ENCODE measurements at regions not wholly inside any gene's neighbourhood (a gene's known extent, or its start where the extent isn't known, plus 50 kb on each side); places are given as distances from the start of the nearest gene placed in this dataset.

DNA sequence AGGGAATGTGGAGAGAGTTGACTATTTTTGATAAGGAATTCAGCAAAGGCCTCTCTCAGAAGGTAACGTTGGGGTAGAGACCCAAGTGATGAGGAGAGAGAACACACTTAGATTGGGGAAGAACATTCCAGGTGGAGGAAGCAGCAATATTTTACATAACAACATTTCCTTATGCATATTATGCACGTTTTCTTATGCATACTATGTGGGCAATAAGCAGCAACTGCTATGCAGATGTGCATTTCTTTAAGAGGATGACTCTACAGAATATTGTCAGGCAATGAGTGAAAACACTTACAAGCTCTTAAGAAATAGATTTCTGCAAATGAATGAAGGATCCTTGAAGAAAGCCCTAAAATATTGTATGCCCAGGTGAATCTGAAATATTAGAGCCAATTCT, 91.1 kb downstream of the TMEM47 start:
- POLR2A ChIA-PET = no interaction called here
- Histone ChIP-seq H3K27ac (ENCODE audit: low read depth, low read length) (no peak overlapping the region), H3K4me2 (ENCODE audit: low read length) (no peak overlapping the region), H3K4me1 (ENCODE audit: control insufficient read depth in 1 of 2, insufficient read depth in 2 of 2, low read length in 2 of 2) (no peaks in the 10 kb centered on the region), H4K20me1 (ENCODE audit: insufficient read depth) (no peaks in the 10 kb centered on the region), H3K9me2 (ENCODE audit: insufficient read depth) (no peaks in the 10 kb centered on the region), H3K9me3 (ENCODE audit: control insufficient read depth in 1 of 2, insufficient read depth in 1 of 2, low read depth in 1 of 2, low read length in 2 of 2) (no peaks in the 10 kb centered on the region), H3K9ac (ENCODE audit: low read length) (no peak overlapping the region), H3K79me2 (ENCODE audit: insufficient read depth, low read length) (no peaks in the 10 kb centered on the region), H3K27me3 (ENCODE audit: insufficient read depth, low read length) (no peaks in the 10 kb centered on the region), H3K36me3 (ENCODE audit: control insufficient read depth in 1 of 2, insufficient read depth in 2 of 2, low read length in 2 of 2) (no peaks in the 10 kb centered on the region), H3K4me3 (replicated peaks in 1 of 2; ENCODE audit: low read depth in 1 of 2, low read length in 2 of 2) (no peak overlapping the region), H2AFZ (ENCODE audit: low read depth, low read length, poor library complexity, severe bottlenecking) (no peak overlapping the region)
- intact Hi-C loops (cut with micrococcal nuclease) = no loop called here
- DNase-seq (ENCODE audit: low read depth, low spot score) (no peak), ATAC-seq (no peak)
- TF ChIP-seq, protein P1, sequence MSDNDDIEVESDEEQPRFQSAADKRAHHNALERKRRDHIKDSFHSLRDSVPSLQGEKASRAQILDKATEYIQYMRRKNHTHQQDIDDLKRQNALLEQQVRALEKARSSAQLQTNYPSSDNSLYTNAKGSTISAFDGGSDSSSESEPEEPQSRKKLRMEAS (IDR thresholded peaks at IDR 0.05) = no peak
- TF ChIP-seq, protein P2, sequence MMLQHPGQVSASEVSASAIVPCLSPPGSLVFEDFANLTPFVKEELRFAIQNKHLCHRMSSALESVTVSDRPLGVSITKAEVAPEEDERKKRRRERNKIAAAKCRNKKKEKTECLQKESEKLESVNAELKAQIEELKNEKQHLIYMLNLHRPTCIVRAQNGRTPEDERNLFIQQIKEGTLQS (IDR thresholded peaks at IDR 0.05) = no peak
- TF ChIP-seq, protein P3, sequence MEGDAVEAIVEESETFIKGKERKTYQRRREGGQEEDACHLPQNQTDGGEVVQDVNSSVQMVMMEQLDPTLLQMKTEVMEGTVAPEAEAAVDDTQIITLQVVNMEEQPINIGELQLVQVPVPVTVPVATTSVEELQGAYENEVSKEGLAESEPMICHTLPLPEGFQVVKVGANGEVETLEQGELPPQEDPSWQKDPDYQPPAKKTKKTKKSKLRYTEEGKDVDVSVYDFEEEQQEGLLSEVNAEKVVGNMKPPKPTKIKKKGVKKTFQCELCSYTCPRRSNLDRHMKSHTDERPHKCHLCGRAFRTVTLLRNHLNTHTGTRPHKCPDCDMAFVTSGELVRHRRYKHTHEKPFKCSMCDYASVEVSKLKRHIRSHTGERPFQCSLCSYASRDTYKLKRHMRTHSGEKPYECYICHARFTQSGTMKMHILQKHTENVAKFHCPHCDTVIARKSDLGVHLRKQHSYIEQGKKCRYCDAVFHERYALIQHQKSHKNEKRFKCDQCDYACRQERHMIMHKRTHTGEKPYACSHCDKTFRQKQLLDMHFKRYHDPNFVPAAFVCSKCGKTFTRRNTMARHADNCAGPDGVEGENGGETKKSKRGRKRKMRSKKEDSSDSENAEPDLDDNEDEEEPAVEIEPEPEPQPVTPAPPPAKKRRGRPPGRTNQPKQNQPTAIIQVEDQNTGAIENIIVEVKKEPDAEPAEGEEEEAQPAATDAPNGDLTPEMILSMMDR (IDR thresholded peaks at IDR 0.05 in 2 of 3, conservative IDR thresholded peaks at IDR 0.05 in 1 of 3; ENCODE audit: borderline replicate concordance in 1 of 3, insufficient read depth in 1 of 3, low read depth in 2 of 3, low read length in 2 of 3) = no peak
- CTCF ChIA-PET = no interaction called here
- no TSS peak for BruUV-seq (replicated peaks)
- RAD21 ChIA-PET (ENCODE audit: low non-redundant PET in 1 of 2, low total read pairs in 2 of 2, uncharacterized antibody in 2 of 2, unreplicated experiment in 2 of 2) = no interaction called here

DNA sequence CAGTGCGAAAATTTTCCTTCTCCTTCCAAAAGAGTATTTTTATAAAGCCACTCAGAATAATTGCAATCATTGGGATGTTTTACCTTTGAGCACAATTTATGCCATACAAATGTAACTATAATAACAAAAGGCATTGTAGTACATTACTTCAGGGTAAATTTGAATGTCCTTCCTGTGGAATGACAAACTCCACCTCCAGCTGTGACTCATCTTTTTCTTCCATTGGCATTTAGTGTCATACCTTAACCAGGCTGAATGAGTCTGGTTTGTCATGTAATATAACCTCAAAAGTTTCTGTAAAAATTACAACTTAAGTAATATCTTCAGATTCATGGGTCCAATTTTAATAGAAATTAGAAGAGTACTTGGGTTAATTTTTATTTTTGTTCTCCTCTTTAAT, 93.3 kb downstream of the TMEM47 start:
- Histone ChIP-seq H2AFZ (ENCODE audit: low read depth, low read length, poor library complexity, severe bottlenecking) (no peak overlapping the region), H3K9me2 (ENCODE audit: insufficient read depth) (no peaks in the 10 kb centered on the region), H4K20me1 (ENCODE audit: insufficient read depth) (no peaks in the 10 kb centered on the region), H3K36me3 (ENCODE audit: control insufficient read depth in 1 of 2, insufficient read depth in 2 of 2, low read length in 2 of 2) (no peaks in the 10 kb centered on the region), H3K9me3 (ENCODE audit: control insufficient read depth in 1 of 2, insufficient read depth in 1 of 2, low read depth in 1 of 2, low read length in 2 of 2) (no peaks in the 10 kb centered on the region), H3K4me2 (ENCODE audit: low read length) (no peak overlapping the region), H3K79me2 (ENCODE audit: insufficient read depth, low read length) (no peaks in the 10 kb centered on the region), H3K4me3 (replicated peaks in 1 of 2; ENCODE audit: low read depth in 1 of 2, low read length in 2 of 2) (no peak overlapping the region), H3K27ac (ENCODE audit: low read depth, low read length) (no peak overlapping the region), H3K9ac (ENCODE audit: low read length) (no peak overlapping the region), H3K27me3 (ENCODE audit: insufficient read depth, low read length) (no peaks in the 10 kb centered on the region), H3K4me1 (ENCODE audit: control insufficient read depth in 1 of 2, insufficient read depth in 2 of 2, low read length in 2 of 2) (no peaks in the 10 kb centered on the region)
- TF ChIP-seq CBX3 (IDR thresholded peaks at IDR 0.05; ENCODE audit: low read depth) (no peak), RAD21 (IDR thresholded peaks at IDR 0.05; ENCODE audit: low read depth) (no peak), EZH2phosphoT487 (IDR thresholded peaks at IDR 0.05; ENCODE audit: borderline replicate concordance) (no peak), POLR2AphosphoS5 (IDR thresholded peaks at IDR 0.05; ENCODE audit: low read depth, low read length) (no peak)
- TF ChIP-seq, protein P4, sequence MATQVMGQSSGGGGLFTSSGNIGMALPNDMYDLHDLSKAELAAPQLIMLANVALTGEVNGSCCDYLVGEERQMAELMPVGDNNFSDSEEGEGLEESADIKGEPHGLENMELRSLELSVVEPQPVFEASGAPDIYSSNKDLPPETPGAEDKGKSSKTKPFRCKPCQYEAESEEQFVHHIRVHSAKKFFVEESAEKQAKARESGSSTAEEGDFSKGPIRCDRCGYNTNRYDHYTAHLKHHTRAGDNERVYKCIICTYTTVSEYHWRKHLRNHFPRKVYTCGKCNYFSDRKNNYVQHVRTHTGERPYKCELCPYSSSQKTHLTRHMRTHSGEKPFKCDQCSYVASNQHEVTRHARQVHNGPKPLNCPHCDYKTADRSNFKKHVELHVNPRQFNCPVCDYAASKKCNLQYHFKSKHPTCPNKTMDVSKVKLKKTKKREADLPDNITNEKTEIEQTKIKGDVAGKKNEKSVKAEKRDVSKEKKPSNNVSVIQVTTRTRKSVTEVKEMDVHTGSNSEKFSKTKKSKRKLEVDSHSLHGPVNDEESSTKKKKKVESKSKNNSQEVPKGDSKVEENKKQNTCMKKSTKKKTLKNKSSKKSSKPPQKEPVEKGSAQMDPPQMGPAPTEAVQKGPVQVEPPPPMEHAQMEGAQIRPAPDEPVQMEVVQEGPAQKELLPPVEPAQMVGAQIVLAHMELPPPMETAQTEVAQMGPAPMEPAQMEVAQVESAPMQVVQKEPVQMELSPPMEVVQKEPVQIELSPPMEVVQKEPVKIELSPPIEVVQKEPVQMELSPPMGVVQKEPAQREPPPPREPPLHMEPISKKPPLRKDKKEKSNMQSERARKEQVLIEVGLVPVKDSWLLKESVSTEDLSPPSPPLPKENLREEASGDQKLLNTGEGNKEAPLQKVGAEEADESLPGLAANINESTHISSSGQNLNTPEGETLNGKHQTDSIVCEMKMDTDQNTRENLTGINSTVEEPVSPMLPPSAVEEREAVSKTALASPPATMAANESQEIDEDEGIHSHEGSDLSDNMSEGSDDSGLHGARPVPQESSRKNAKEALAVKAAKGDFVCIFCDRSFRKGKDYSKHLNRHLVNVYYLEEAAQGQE (IDR thresholded peaks at IDR 0.05; ENCODE audit: low read depth) = no peak
- TF ChIP-seq, protein P1 (IDR thresholded peaks at IDR 0.05) = no peak
- no TSS peak for BruUV-seq (replicated peaks)
- ChIA-PET CTCF (no interaction called here), POLR2A (no interaction called here), RAD21 (ENCODE audit: low non-redundant PET in 1 of 2, low total read pairs in 2 of 2, uncharacterized antibody in 2 of 2, unreplicated experiment in 2 of 2) (no interaction called here)
- intact Hi-C loops (cut with micrococcal nuclease) = no loop called here
- DNase-seq (ENCODE audit: low read depth, low spot score) (no peak), ATAC-seq (no peak)

Measured in HCT116 (cell line).